ENCODE measurements at regions not wholly inside any gene's neighbourhood (a gene's known extent, or its start where the extent isn't known, plus 50 kb on each side); places are given as distances from the start of the nearest gene placed in this dataset.

GRCh38 chr15:79178594-79178993 lies 88.0 kb upstream of the RASGRF1 start:
- TF ChIP-seq CTCF (IDR thresholded peaks at IDR 0.05; ENCODE audit: insufficient read depth, low read depth, low read length) (no peak), EZH2 (IDR thresholded peaks at IDR 0.05; ENCODE audit: insufficient read depth, low read length) (no peak)

Measured in astrocyte (in vitro differentiated cells and primary cell).